HG02852 (cell line): ENCODE measurements at regions not wholly inside any gene's neighbourhood (a gene's known extent, or its start where the extent isn't known, plus 50 kb on each side); places are given as distances from the start of the nearest gene placed in this dataset.
"Not testable (repeated sequence)": the region's sequence is repeated elsewhere in the genome, so short reads cannot be mapped to it uniquely, and the experiment has no call there.

ENCODE experiments used
- ATAC-seq: cut with Tn5 transposase; IDR thresholded peaks from one replicate; pipeline ENCODE4 v1.9.1; 2021; ENCODE audit warnings: mild to moderate bottlenecking, moderate library complexity; ENCODE audit not compliant: unreplicated experiment

DNA sequence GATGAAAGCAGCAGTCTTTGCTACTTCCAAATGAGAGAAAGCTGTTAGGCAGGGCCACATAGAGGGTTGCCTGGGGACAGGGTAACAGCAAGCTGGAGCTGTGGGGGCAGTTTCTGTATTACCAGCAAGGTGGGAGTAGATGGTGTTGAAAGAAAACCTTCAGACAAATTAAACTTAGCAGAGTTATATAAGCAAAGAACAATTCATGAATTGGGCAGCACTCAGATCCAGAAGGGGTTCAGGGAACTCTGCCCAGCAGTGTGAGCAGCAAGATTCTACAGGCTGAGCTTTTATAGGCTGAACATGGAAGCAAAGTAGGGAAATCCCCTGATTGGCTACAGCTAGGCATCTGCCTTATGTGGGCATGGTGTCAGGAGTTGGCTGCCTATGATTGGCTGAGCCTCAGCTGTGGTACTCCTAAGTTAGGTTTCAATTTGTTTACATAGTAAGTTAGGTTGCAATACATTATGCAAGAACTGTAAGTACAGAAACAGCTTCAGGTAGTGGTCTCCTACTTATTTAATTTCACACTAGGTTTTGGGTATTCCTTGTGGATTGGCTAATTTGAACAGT, 64.1 kb upstream of the TMPRSS2 start:
- no peak for ATAC-seq

DNA sequence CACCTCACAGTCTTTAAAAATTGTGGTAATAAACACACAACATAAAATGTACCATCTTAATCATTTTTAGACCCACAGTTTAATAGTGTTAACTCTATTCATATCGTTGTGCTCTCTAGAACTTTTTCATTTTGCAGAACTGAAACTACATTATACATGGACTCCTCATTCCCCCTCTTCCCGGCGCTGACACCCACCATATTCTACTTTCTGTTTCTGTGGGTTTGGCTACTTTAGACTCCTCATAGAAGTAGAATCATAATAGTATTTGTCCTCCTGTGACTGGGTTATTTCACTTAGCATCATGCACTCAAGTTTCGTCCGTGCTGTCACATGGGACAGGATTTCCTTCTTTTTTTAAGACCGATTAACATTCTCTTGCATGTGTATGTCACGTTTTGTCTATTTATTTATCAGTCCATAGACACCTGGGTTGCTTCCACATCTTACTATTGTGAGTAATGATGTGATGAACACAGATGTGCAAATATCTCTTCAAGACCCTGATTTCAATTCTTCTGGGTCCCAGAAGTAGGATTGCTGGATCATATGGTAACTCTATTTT, 62.9 kb upstream of the TMPRSS2 start:
- peak; percentile 90 for ATAC-seq

DNA sequence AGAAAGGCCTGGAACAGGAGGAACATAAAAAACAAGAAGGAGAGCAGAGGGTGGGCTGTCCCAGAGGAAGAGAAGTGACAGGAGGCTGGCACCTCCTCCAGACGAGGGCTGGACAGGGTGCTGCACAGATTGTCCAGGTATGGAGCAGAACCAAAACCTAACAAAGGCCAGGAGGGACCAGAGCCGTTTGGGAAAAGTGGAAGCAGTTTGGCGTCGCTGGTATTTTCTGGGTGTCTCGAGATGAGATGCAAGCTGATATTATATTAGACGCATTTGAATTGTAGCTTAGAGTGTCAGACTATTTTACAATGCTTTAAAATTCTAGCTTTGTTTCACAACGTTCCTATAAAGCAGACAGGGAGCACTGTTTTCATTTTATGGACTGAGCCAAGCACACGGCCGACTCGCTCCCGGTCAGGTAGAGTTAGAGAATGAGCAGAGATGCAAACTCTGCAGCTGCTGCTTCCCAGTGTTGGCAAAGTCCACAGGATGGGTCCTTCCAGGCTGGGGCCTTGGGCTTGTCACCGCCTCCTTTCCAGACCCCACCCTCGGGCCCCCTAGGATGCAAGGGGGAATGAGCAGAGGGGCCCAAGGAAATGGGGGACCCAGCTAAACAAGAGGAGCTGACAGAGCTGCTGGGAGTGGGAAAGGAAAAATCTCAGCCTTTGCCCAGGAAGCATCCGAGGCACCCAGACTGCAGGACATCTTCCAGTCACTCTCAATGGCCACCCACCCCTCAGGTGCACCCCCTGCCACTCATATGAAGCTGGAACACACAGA, 60.8 kb upstream of the TMPRSS2 start:
- no peak for ATAC-seq

DNA sequence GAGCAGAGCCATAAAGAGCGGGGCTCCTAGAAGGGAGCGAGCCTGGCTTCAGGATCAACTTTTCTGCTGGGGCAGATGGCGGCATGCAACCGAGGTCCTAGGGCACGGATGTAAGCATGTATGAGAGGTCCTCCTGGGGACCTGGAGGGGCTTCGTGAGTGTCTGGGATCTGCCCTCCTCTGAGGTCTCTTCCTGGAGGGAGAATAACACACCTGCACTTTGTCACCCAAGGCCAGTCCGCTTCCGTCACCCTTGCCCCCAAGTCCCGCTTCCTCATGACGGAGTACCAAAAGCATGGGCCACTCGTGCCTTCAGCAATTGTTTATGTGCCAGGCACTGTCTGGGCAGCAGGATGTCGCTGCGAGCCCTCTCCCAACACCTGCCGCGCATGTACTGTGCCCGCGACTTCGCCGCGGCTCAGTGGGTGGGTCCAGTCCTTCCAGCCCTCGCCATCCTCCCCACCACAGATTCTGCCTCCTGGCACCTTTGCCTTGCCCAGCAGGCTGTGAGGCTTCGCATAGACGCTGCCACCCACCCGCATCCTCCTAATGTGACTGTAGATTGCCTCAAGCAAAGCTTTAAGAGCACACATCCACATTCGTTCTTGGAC, 60.0 kb upstream of the TMPRSS2 start:
- ATAC-seq: no peak

DNA sequence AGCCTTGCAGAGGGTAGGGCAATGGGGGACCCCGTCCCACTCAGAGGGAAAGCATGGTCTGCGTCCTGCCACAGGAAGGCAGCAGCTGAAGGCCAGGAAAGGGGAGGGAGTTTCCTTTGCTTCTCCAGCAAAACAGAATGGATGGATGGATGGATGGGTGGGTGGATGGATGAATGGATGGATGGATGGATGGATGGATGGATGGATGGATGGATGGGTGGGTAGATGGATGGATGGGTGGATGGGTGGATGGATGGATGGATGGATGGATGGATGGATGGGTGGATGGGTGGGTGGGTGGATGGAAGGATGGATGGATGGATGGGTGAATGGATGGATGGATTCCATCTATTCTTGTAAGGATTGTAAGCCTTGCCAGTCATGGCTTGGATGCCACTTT, 59.3 kb upstream of the TMPRSS2 start:
- ATAC-seq: not testable (repeated sequence)

DNA sequence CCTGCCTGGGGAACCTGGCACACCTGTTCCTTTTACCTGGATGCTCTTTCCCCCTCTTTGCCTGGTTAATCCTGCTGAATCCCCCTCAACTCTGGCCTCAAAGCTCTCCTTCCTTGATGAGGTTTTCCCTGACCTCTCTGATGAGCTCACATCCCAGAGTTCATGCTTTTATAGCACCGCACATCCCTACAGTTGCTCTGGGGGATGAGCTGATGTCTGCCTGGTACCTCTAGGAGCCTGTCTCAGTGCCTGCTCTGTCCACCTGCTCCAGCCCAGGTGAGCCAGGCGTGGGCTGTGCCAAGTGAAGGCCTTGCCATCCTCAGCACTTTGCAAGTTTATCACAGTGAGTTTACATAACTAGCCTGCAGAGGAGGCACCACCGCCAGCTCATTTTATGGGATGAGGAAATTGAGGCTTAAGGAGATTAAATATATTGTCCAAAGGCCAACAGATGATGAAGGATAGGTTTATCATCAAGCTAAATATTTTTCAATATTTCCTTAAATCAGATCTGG, 58.6 kb upstream of the TMPRSS2 start:
- ATAC-seq: no peak

DNA sequence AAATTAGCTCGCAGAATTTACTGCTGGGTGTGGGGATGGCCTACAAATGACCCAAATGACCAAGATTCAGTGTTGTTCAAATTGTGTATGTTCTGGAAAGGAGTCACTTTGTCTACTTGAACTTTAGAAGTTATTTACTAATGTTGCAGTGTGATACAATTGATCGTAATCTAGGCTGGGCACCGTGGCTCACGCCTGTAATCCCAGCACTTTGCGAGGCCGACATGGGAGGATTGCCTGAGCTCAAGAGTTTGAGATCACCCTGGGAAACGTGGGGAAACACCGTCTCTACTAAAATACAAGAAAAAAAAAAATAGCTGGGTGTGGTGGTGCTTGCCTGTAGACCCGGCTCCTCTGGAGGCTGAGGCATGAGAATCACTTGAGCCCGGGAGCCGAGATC, 57.6 kb upstream of the TMPRSS2 start:
- no peak for ATAC-seq

DNA sequence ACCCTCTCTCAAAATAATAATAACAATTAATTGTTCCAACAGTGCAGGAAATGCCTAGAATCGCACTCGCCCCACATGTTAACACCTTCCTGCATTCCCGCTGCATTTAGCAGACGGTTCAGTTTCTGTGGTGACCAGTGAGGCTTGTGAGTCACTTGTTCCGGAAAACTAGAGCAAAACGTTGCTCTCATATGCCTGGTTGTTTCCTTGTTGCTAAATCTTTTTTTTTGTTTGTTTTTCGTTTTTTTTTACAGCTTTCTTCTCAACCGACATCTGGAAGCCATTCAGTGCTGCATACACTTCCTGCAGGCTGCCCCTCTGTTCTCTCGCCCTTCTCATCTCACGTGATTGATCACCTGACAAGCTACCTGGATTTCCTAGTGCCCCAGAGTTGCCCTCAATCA, 56.9 kb upstream of the TMPRSS2 start:
- ATAC-seq: no peak

DNA sequence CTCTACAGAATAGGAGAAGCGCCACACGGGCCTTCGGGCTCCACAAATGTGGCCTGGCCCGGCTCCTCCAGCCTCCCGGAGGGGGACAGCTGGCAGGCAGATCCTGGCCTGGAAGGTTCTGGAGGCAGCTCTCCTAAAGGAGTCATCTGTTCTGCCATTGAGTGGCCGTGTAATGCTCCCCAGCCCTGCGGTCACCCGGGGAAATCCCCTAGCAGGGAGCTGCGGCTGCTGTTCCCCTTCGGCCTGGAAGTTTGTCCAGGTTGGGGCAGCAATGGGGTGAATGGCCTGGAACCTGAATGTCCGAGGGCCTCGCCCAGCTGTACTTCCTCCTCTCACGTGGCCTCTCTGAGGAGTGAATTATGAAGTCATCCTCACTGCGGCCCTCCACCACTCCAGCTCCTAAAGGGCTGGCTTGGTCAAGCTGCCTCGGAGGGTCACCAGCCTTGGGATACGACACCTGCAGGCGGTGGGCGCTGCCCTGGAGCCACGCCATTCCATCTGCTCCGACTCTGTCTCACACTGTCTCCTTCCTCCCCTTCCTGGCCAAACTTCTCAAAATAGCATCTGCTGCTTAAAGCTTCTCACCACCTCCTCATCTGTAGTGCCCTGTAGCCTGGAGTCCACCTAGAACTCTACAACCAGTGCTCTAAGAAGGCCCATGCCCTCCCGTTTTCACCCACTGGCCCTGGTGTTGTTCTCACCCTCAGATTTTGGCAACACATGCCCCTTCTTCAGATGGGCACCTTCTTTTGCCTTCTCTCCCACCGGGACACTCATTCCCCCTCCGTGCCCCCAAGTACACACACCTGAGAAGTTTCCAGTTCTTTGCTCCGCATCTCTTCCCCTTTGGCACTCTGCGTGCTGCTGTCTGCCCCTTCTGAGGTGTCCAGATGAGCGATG, 54.4 kb upstream of the TMPRSS2 start:
- ATAC-seq: no peak

DNA sequence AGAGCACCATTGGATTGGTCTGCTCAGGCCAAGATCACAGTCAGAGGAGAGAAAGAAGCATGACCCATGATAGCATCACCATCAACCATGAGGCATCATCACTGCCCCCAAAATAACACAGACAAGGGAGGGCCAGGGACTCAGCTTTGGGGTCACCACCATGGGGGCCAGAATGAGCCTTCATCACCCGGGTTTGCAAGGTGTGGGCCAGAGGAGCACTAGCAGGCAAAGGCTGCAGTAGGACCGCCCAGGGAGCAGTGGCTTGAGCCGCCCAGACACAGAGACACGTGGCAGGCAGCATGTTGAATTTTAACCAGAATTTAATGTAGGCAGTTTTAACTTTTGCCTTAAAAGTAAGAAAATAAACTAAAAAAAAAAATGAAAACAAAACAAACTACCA, 53.7 kb upstream of the TMPRSS2 start:
- no peak for ATAC-seq

DNA sequence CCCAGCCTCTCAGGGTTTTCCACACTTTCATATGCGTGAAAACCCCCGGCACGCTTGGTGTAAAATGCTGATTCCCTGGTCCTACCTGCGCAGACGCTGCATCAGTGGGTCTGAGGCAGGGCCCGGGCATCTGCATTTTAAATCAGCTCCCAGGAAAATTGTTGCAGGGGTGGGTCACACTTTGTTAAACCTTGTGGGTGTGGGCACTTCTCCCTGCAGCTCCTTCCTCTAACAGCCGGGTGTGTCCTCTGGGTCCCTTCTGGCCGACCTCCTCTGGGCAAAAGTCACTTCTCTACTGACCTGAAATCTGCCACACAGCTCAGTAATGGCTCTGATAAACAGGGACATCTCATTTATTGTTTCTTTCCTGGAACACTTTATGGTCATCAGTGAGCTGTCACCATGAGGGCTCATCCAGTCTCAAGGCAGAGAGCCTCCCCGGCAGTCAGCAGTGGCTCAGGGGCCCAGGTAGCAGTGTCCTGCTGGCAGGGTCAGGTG, 52.8 kb upstream of the TMPRSS2 start:
- no peak for ATAC-seq

DNA sequence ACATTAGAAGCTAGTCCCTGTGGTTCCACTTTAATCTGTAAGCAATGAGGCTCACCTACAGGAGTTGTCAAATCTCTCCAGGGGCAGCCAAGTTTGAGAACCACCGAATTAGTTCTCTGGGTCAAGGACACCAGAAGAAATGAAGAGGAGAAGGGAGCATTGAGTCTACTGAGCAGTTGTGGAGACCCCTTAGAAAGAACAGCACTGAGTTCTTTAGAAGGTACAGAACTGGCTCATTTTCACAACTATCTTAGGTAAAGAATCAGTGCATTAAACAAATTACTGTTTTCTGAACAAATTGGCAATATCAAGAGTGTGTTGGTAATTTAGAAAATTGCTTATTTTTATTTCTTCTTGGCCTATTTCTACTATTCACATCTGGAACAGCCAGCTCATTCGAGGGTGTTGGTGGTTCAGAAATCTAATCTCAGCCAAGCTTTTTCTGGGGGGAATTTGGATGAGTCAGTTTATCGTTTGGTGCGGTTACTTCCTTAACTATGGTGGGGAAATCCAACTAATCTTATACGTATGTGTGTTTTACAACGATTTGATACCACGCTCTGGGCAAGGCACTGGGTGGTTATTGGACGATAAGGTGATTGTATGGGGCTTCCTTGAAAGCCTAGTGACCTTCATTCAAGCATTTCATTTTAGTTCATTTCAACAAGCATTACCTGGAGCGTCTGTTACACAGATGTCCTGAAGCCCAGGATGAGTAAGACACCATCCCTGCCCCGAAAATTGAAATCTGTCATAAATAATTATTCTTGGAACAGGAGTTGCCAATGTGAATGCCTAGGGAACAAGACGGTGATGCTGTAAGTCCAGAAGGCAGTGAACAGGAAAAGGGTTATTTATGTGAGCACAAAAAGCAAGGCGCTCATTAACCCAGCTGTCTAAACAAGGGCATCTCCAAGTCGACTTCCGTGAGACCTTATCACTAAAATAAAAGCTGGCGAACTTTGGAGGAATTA, 52.0 kb upstream of the TMPRSS2 start:
- ATAC-seq: peak; percentile 45

DNA sequence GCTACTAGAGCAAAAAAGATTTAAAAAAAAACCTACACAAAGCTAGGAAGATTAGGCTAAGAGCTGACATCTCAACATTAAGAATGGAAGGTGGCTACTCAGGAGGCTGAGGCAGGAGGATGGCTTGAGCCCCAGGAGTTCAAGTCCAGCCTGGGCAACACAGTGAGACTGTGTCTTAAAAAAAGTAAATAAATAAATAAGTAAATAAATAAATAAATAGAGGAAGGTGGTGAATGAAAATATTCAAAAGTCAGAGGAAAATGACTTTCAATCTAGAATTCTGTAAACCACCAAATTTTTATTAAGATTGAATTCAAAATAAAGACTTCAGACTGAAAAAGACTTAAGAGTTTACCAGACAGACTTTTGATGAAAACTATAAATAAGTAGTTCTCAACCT, 50.9 kb upstream of the TMPRSS2 start:
- ATAC-seq: no peak

DNA sequence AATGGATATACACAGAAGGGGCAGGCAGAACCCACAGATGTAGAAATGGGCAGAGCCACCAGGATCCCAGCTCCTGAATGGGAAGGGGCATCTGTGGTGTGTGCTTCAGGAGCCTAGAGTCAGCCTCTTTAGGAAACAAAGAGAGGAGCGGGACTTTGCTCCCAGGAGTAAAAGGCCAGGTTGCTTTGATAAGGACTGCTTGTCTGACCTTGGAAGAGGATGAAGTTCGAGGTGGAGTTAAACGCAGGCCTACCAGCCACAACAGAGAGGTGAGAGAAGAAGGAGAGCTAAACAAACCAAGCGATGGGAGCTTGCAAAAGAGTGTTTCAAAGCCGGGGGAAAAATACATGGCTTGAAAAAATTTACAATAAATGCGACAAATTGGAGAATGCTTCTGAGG, 49.9 kb upstream of the TMPRSS2 start:
- ATAC-seq: no peak
